Activated B cell treated with CpG ODN at 0.5 μM for 24 hours (primary cell): ENCODE measurements at regions not wholly inside any gene's neighbourhood (a gene's known extent, or its start where the extent isn't known, plus 50 kb on each side); places are given as distances from the start of the nearest gene placed in this dataset.

Experiments
- ATAC-seq: fragments of 200-7000 bp; cut with Tn5 transposase; one replicate; pipeline ENCODE4 v1.10.0; 2021; ENCODE audit warnings: low read depth, mild to moderate bottlenecking, moderate library complexity
- CTCF ChIA-PET: fragments of 350-600 bp; sonication (Branson Sonifier 250); formaldehyde crosslinking; loops from one replicate; lab custom pipeline; 2021; ENCODE audit warnings: antibody characterized with exemption; lab: Charles Lee
- POLR2A ChIA-PET: fragments of 350-600 bp; sonication (Branson Sonifier 250); formaldehyde crosslinking; loops from one replicate; lab custom pipeline; 2021; ENCODE audit warnings: antibody characterized with exemption; lab: Charles Lee
- DNase-seq: peaks from one replicate; pipeline ENCODE4 v3.0.0; 2022
- H3K27ac Mint-ChIP-seq: one replicate; pipeline ENCODE4 v1.8.0; 2020; ENCODE audit warnings: mixed read lengths
- H3K27me3 Mint-ChIP-seq: one replicate; pipeline ENCODE4 v1.8.0; 2021; ENCODE audit warnings: mixed read lengths
- H3K36me3 Mint-ChIP-seq: one replicate; pipeline ENCODE4 v1.8.0; 2021; ENCODE audit warnings: low read depth, mixed read lengths
- H3K4me1 Mint-ChIP-seq: one replicate; pipeline ENCODE4 v1.8.0; 2021; ENCODE audit warnings: mixed read lengths
- H3K4me3 Mint-ChIP-seq: one replicate; pipeline ENCODE4 v1.8.0; 2020; ENCODE audit warnings: mild to moderate bottlenecking, mixed read lengths
- H3K9me3 Mint-ChIP-seq: one replicate; pipeline ENCODE4 v1.8.0; 2020; ENCODE audit warnings: mixed read lengths
- intact Hi-C: fragments of 100-400 bp; cut with micrococcal nuclease; formaldehyde crosslinking; loops from one replicate; pipeline ENCODE4 v1.15.1; 2024
- TF ChIP-seq, protein P1 (sequence below): fragments of 200-600 bp; IDR thresholded peaks from one replicate; pipeline ENCODE4 v1.8.0; 2022; ENCODE audit warnings: antibody characterized with exemption, mild to moderate bottlenecking

DNA sequence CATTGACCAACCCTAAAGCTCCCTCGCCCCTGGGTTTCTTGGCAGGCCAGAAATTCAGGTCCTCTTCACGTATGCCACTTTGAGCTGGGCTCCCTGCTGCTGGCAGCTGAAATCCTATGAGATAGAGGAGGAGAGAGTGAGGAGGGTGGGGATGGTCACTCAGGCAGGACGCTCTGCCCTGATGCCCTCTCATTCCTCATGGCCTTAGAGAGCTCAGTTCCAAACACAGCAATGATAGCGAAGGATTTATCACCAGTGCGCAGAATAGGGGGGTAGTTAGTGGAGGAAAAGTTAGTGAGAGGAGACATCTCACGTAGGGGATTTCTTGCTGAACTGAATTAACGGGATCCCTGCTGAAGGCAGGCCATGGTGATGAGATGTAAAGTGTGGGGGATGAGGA lies 84.2 kb upstream of the PMEPA1 start:
- no peak for ATAC-seq
- Mint-ChIP-seq H3K4me1 (no peaks in the 10 kb centered on the region), H3K27me3 (peaks cover 7% of the 10 kb centered on the region), H3K9me3 (no peaks in the 10 kb centered on the region), H3K36me3 (no peaks in the 10 kb centered on the region), H3K27ac (no peak overlapping the region), H3K4me3 (no peak overlapping the region)
- CTCF ChIA-PET: no interaction called here
- TF ChIP-seq, protein P1, sequence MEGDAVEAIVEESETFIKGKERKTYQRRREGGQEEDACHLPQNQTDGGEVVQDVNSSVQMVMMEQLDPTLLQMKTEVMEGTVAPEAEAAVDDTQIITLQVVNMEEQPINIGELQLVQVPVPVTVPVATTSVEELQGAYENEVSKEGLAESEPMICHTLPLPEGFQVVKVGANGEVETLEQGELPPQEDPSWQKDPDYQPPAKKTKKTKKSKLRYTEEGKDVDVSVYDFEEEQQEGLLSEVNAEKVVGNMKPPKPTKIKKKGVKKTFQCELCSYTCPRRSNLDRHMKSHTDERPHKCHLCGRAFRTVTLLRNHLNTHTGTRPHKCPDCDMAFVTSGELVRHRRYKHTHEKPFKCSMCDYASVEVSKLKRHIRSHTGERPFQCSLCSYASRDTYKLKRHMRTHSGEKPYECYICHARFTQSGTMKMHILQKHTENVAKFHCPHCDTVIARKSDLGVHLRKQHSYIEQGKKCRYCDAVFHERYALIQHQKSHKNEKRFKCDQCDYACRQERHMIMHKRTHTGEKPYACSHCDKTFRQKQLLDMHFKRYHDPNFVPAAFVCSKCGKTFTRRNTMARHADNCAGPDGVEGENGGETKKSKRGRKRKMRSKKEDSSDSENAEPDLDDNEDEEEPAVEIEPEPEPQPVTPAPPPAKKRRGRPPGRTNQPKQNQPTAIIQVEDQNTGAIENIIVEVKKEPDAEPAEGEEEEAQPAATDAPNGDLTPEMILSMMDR: no peak
- DNase-seq: no peak
- POLR2A ChIA-PET: no interaction called here
- intact Hi-C loops: no loop called here

DNA sequence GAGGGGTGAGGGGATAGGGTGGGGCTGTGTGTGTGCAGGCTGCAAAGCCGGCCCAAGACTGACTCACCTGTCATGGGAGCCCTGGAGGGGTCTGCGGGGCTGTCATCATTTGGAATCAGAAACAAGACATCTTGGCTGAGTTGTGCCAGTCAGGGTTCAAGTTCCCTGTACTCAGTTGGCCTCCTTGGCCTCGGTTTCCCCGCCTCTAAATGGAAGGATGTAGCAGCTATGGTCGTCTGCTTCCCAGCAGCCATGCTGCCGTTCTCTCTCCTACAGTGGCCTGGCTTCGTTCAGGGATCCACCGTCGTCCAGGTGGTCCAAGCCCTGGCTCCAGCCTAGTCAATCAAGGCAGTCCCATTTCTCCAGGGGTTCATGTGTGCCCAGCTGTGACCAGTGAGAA lies 83.6 kb upstream of the PMEPA1 start:
- intact Hi-C loops: no loop called here
- no peaks in the 10 kb centered on the region for H3K36me3 Mint-ChIP-seq
- H3K27me3 Mint-ChIP-seq: peaks cover 7% of the 10 kb centered on the region
- no peak overlapping the region for H3K27ac Mint-ChIP-seq
- H3K9me3 Mint-ChIP-seq: no peaks in the 10 kb centered on the region
- DNase-seq (no peak), ATAC-seq (no peak)
- H3K4me1 Mint-ChIP-seq: no peaks in the 10 kb centered on the region
- CTCF ChIA-PET: no interaction called here
- TF ChIP-seq, protein P1: no peak
- POLR2A ChIA-PET: no interaction called here
- no peak overlapping the region for H3K4me3 Mint-ChIP-seq

DNA sequence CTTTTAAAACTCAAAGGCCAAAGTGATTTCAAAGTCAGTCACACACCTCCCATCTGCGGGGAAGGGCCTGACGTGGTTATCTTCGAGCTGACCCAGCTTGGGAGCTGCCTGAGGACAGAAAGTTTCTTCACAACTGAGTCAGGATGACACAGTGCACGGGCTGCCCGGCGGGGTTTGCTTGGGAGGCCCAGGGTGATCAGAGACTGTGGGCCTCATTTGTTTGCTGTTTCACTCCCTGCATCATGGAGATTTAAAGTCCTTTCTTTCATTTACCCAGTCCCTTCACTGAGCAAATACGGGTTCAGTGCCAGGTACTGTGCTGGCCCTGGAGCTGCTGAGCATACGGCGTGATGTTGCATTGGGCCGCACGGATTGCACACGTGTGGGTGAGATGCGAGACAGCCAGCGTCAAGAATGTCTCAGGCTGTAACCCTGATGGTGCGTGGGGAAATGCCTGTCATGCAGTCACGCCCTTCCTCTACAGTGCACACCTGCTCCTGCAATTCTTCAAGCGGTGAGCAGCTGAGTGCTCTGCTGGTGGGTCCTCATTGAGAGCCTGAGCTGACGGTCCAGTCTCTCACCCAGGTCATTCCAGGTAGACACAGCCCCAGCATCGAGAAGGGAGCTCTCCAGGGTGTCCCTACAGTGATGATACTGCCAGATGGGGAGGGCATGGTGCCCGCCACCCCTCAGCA lies 82.7 kb upstream of the PMEPA1 start:
- CTCF ChIA-PET: no interaction called here
- POLR2A ChIA-PET: no interaction called here
- Mint-ChIP-seq H3K27ac (no peak overlapping the region), H3K4me3 (no peak overlapping the region), H3K4me1 (no peaks in the 10 kb centered on the region), H3K36me3 (no peaks in the 10 kb centered on the region), H3K27me3 (peaks cover 7% of the 10 kb centered on the region), H3K9me3 (no peaks in the 10 kb centered on the region)
- ATAC-seq: no peak
- DNase-seq: no peak
- TF ChIP-seq, protein P1: no peak
- intact Hi-C loops: no loop called here

DNA sequence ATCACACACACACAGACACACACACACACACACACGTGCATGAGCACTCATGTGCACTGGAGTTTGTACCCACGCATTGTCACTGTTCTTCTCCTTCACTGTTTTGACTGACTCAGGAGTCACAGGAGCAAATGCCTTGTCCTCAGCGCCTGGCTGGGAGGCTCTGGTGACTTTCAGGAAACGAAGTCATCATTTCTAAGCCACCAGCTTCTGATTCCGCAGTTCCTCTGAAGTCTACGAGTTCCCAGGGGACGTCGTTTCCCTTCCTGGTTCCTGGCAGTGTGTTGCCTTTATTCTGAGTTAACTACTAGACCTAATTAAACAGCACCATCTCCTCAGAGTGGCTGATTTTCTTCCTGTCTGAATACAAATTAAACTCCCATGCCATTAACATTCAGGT lies 82.2 kb upstream of the PMEPA1 start:
- Mint-ChIP-seq H3K27ac (no peak overlapping the region), H3K27me3 (peaks cover 7% of the 10 kb centered on the region), H3K4me1 (no peaks in the 10 kb centered on the region), H3K4me3 (no peak overlapping the region), H3K36me3 (no peaks in the 10 kb centered on the region), H3K9me3 (no peaks in the 10 kb centered on the region)
- intact Hi-C loops: no loop called here
- ChIA-PET CTCF (no interaction called here), POLR2A (no interaction called here)
- DNase-seq (no peak), ATAC-seq (no peak)
- TF ChIP-seq, protein P1: no peak

DNA sequence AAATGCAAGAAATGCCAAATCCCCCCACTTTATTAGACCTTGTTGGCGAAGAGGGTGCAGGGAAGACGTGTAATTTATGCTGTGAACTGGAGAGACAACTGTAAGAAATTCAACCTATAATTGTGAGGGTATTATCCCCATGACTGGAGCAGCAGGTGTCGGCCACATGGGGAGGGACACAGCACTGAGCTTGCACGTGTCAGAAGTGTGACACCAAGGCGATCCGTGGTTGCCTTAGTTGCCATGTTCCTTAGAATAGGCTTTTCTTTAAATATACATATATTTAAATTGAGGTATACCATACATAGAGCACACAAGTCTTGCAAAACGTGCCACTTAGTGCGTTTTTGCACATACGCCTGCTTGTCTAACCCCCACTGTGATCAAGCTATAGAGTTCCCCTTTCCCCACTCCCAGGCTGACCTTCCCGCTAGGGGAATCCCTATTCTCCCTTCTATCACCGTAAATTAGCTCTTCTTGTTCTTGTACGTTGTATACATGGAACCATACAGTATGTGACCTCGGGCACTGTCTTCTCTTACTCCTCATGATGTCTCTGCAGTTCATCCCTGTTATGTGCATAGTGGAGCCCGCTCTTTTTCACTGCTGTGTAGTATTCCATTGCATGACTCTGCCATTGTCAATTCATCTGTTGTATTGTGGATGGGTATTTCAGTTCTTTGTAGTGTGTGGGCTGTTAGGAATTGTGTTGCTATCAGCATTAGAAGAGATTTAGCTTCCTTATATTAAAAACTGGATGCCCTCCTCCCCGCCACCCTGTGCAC lies 81.6 kb upstream of the PMEPA1 start:
- TF ChIP-seq, protein P1: no peak
- H3K4me1 Mint-ChIP-seq: no peaks in the 10 kb centered on the region

More for the DNA sequence above, 81.6 kb upstream of the PMEPA1 start:
- ChIA-PET CTCF (no interaction called here), POLR2A (no interaction called here)
- Mint-ChIP-seq H3K9me3 (no peaks in the 10 kb centered on the region), H3K27me3 (peaks cover 7% of the 10 kb centered on the region), H3K4me3 (no peak overlapping the region), H3K27ac (no peak overlapping the region), H3K36me3 (no peaks in the 10 kb centered on the region)
- ATAC-seq (no peak), DNase-seq (no peak)
- intact Hi-C loops: no loop called here
